PC-3 (cell line): ENCODE measurements at regions not wholly inside any gene's neighbourhood (a gene's known extent, or its start where the extent isn't known, plus 50 kb on each side); places are given as distances from the start of the nearest gene placed in this dataset.

Experiments used
- CTCF ChIP-seq: fragments of 300-600 bp; sonication (generic); conservative IDR thresholded peaks from 2 replicates; pipeline ENCODE4 v1.5.1; 2017; ENCODE audit warnings: antibody characterized with exemption, low read depth, mild to moderate bottlenecking, low read length
- EZH2 ChIP-seq: fragments of 300-600 bp; sonication (generic); IDR thresholded peaks from one replicate; pipeline ENCODE4 v1.6.1; 2017; ENCODE audit warnings: antibody characterized with exemption, mild to moderate bottlenecking, low read length; ENCODE audit not compliant: unreplicated experiment

- TF ChIP-seq CTCF = no peak
- TF ChIP-seq EZH2 = no peak
Observed at GRCh38 chr4:19266566-19266965, 985.1 kb upstream of the SLIT2 start.
